ENCODE measurements at regions not wholly inside any gene's neighbourhood (a gene's known extent, or its start where the extent isn't known, plus 50 kb on each side); places are given as distances from the start of the nearest gene placed in this dataset.

- no peak for DNase-seq
These were observed 286.0 kb downstream of the ICE1 start for GRCh38 chr5:5708367-5708919.

GRCh38 chr5:5705010-5705409 lies 282.5 kb downstream of the ICE1 start:
- no peak for DNase-seq

GRCh38 chr5:5704352-5704751 lies 281.9 kb downstream of the ICE1 start:
- DNase-seq = no peak

GRCh38 chr5:5702934-5703333 lies 280.5 kb downstream of the ICE1 start:
- DNase-seq = no peak

GRCh38 chr5:5700549-5700948 lies 278.1 kb downstream of the ICE1 start:
- DNase-seq = no peak

- DNase-seq = no peak
These were observed 276.6 kb downstream of the ICE1 start for GRCh38 chr5:5699062-5699461.

- DNase-seq = no peak
These were observed 272.8 kb downstream of the ICE1 start for GRCh38 chr5:5695266-5695665.

GRCh38 chr5:5688925-5689310 lies 266.4 kb downstream of the ICE1 start:
- DNase-seq = no peak

- no peak for DNase-seq
These were observed 265.9 kb downstream of the ICE1 start for GRCh38 chr5:5688194-5688924.

- no peak for DNase-seq
These were observed 264.6 kb downstream of the ICE1 start for GRCh38 chr5:5687113-5687512.

GRCh38 chr5:5686356-5686755 lies 263.9 kb downstream of the ICE1 start:
- no peak for DNase-seq

- DNase-seq = no peak
These were observed 263.3 kb downstream of the ICE1 start for GRCh38 chr5:5685737-5686136.

- no peak for DNase-seq
These were observed 260.7 kb downstream of the ICE1 start for GRCh38 chr5:5683174-5683573.

GRCh38 chr5:5678909-5679308 lies 256.4 kb downstream of the ICE1 start:
- DNase-seq = no peak

- no peak for DNase-seq
These were observed 255.3 kb downstream of the ICE1 start for GRCh38 chr5:5677738-5678137.

GRCh38 chr5:5676218-5676617 lies 253.7 kb downstream of the ICE1 start:
- DNase-seq = no peak

GRCh38 chr5:5675511-5675910 lies 253.0 kb downstream of the ICE1 start:
- no peak for DNase-seq

GRCh38 chr5:5671823-5672222 lies 249.3 kb downstream of the ICE1 start:
- no peak for DNase-seq

- DNase-seq = no peak
These were observed 244.7 kb downstream of the ICE1 start for GRCh38 chr5:5667136-5667554.

- no peak for DNase-seq
These were observed 243.9 kb downstream of the ICE1 start for GRCh38 chr5:5666369-5666768.

- no peak for DNase-seq
These were observed 243.5 kb downstream of the ICE1 start for GRCh38 chr5:5666076-5666365.

- DNase-seq = no peak
These were observed 243.0 kb downstream of the ICE1 start for GRCh38 chr5:5665225-5666075.

- no peak for DNase-seq
These were observed 236.5 kb downstream of the ICE1 start for GRCh38 chr5:5658889-5659465.

- no peak for DNase-seq
These were observed 235.7 kb downstream of the ICE1 start for GRCh38 chr5:5658226-5658625.

All from right forelimb (tissue), 1 donor.